GM12891 (cell line): ENCODE measurements at regions not wholly inside any gene's neighbourhood (a gene's known extent, or its start where the extent isn't known, plus 50 kb on each side); places are given as distances from the start of the nearest gene placed in this dataset.

Experiments used
- PAX5 ChIP-seq: IDR thresholded peaks from 2 replicates; pipeline ENCODE4 v1.6.1; 2011; ENCODE audit warnings: low read length, moderate library complexity, mild to moderate bottlenecking; ENCODE audit not compliant: insufficient read depth, severe bottlenecking
- POLR2A ChIP-seq: IDR thresholded peaks from 2 replicates; pipeline ENCODE4 v1.6.1; 2011; ENCODE audit warnings: low read depth, low read length, control low read depth
- POLR2AphosphoS5 ChIP-seq: IDR thresholded peaks from 2 replicates; pipeline ENCODE4 v1.6.1; 2011; ENCODE audit warnings: low read depth, low read length, control low read depth
- SPI1 ChIP-seq: IDR thresholded peaks from 2 replicates; pipeline ENCODE4 v1.6.1; 2011; ENCODE audit warnings: low read depth, low read length, control low read depth
- TAF1 ChIP-seq: IDR thresholded peaks from 2 replicates; pipeline ENCODE4 v1.6.1; 2011; ENCODE audit warnings: low read depth, low read length, control low read depth

GRCh38 chr6:21529431-21529830 is 64.1 kb upstream of the SOX4 start:
- TF ChIP-seq POLR2A (no peak), TAF1 (no peak), SPI1 (no peak), POLR2AphosphoS5 (no peak), PAX5 (no peak)
